GM19452 (cell line): ENCODE measurements at regions not wholly inside any gene's neighbourhood (a gene's known extent, or its start where the extent isn't known, plus 50 kb on each side); places are given as distances from the start of the nearest gene placed in this dataset.

ENCODE experiments used
- ATAC-seq: cut with Tn5 transposase; IDR thresholded peaks from one replicate; pipeline ENCODE4 v1.9.1; 2021; ENCODE audit not compliant: unreplicated experiment

GRCh38 chr16:9407206-9407758 is 315.8 kb downstream of the HAPSTR1 start:
- ATAC-seq, result no peak

- no peak for ATAC-seq
Measured at GRCh38 chr16:9408297-9408878, 316.9 kb downstream of the HAPSTR1 start.

GRCh38 chr16:9409560-9410493 is 318.4 kb downstream of the HAPSTR1 start:
- ATAC-seq, result no peak

GRCh38 chr16:9411426-9411825 is 320.0 kb downstream of the HAPSTR1 start:
- ATAC-seq, result no peak

GRCh38 chr16:9412031-9412914 is 320.8 kb downstream of the HAPSTR1 start:
- ATAC-seq, result no peak

- ATAC-seq, result no peak
Measured at GRCh38 chr16:9412915-9413264, 321.4 kb downstream of the HAPSTR1 start.

- ATAC-seq, result no peak
Measured at GRCh38 chr16:9415545-9415944, 324.1 kb downstream of the HAPSTR1 start.

GRCh38 chr16:9417898-9418297 is 326.5 kb downstream of the HAPSTR1 start:
- ATAC-seq, result no peak

- ATAC-seq, result no peak
Measured at GRCh38 chr16:9419161-9419560, 327.7 kb downstream of the HAPSTR1 start.

- no peak for ATAC-seq
Measured at GRCh38 chr16:9422762-9423513, 331.5 kb downstream of the HAPSTR1 start.

- ATAC-seq, result no peak
Measured at GRCh38 chr16:9425236-9425635, 333.8 kb downstream of the HAPSTR1 start.

- ATAC-seq, result no peak
Measured at GRCh38 chr16:9428355-9429005, 337.0 kb downstream of the HAPSTR1 start.

- no peak for ATAC-seq
Measured at GRCh38 chr16:9429646-9430330, 338.3 kb downstream of the HAPSTR1 start.

GRCh38 chr16:9434659-9435058 is 343.2 kb downstream of the HAPSTR1 start:
- ATAC-seq, result no peak

GRCh38 chr16:9436175-9436574 is 344.7 kb downstream of the HAPSTR1 start:
- ATAC-seq, result no peak

- no peak for ATAC-seq
Measured at GRCh38 chr16:9437115-9437514, 345.7 kb downstream of the HAPSTR1 start.

GRCh38 chr16:9438991-9439390 is 347.5 kb downstream of the HAPSTR1 start:
- ATAC-seq, result no peak

GRCh38 chr16:9441012-9441411 is 349.6 kb downstream of the HAPSTR1 start:
- no peak for ATAC-seq

- ATAC-seq, result no peak
Measured at GRCh38 chr16:9443864-9444263, 352.4 kb downstream of the HAPSTR1 start.
